GM19035 (cell line): ENCODE measurements at regions not wholly inside any gene's neighbourhood (a gene's known extent, or its start where the extent isn't known, plus 50 kb on each side); places are given as distances from the start of the nearest gene placed in this dataset.

ENCODE experiments used
- ATAC-seq: cut with Tn5 transposase; IDR thresholded peaks from one replicate; pipeline ENCODE4 v1.9.1; 2021; ENCODE audit not compliant: unreplicated experiment

- ATAC-seq: no peak
Observed at GRCh38 chr3:124429129-124429815, 301.0 kb upstream of the UMPS start.

- no peak for ATAC-seq
Observed at GRCh38 chr3:124431331-124431994, 298.8 kb upstream of the UMPS start.

- ATAC-seq: no peak
Observed at GRCh38 chr3:124434176-124434575, 296.1 kb upstream of the UMPS start.

- ATAC-seq: no peak
Observed at GRCh38 chr3:124435467-124435866, 294.8 kb upstream of the UMPS start.

- no peak for ATAC-seq
Observed at GRCh38 chr3:124438813-124439212, 291.4 kb upstream of the UMPS start.

- no peak for ATAC-seq
Observed at GRCh38 chr3:124439603-124440002, 290.6 kb upstream of the UMPS start.

- ATAC-seq: no peak
Observed at GRCh38 chr3:124441766-124442165, 288.5 kb upstream of the UMPS start.

- ATAC-seq: no peak
Observed at GRCh38 chr3:124442463-124442862, 287.8 kb upstream of the UMPS start.

GRCh38 chr3:124443446-124443845 is 286.8 kb upstream of the UMPS start:
- ATAC-seq: no peak

GRCh38 chr3:124444075-124444474 is 286.2 kb upstream of the UMPS start:
- no peak for ATAC-seq

GRCh38 chr3:124444896-124445295 is 285.4 kb upstream of the UMPS start:
- ATAC-seq: no peak

- no peak for ATAC-seq
Observed at GRCh38 chr3:124447845-124448244, 282.4 kb upstream of the UMPS start.

- no peak for ATAC-seq
Observed at GRCh38 chr3:124448954-124449353, 281.3 kb upstream of the UMPS start.

GRCh38 chr3:124450366-124450765 is 279.9 kb upstream of the UMPS start:
- ATAC-seq: no peak

- ATAC-seq: no peak
Observed at GRCh38 chr3:124451630-124452317, 278.5 kb upstream of the UMPS start.

GRCh38 chr3:124453189-124453588 is 277.1 kb upstream of the UMPS start:
- ATAC-seq: no peak

GRCh38 chr3:124455891-124456290 is 274.4 kb upstream of the UMPS start:
- ATAC-seq: no peak

- no peak for ATAC-seq
Observed at GRCh38 chr3:124456506-124456905, 273.7 kb upstream of the UMPS start.

GRCh38 chr3:124459678-124460077 is 270.6 kb upstream of the UMPS start:
- ATAC-seq: no peak

- no peak for ATAC-seq
Observed at GRCh38 chr3:124461126-124461525, 269.1 kb upstream of the UMPS start.

GRCh38 chr3:124461838-124462632 is 268.2 kb upstream of the UMPS start:
- no peak for ATAC-seq
